Gastroesophageal sphincter (tissue), 3 donors: ENCODE measurements at regions not wholly inside any gene's neighbourhood (a gene's known extent, or its start where the extent isn't known, plus 50 kb on each side); places are given as distances from the start of the nearest gene placed in this dataset.

Experiments used
- EP300 ChIP-seq: sonication (generic); formaldehyde crosslinking; IDR thresholded peaks from one replicate; pipeline ENCODE4 v1.6.1; 2017; ENCODE audit warnings: antibody characterized with exemption, mild to moderate bottlenecking
- POLR2A ChIP-seq, 2 donors: fragments of 450-650 bp; IDR thresholded peaks; one replicate each; pipeline ENCODE4 v1.6.1; 2017; ENCODE audit warnings: antibody characterized with exemption in 2 of 2, mild to moderate bottlenecking in 2 of 2, moderate library complexity in 1 of 2
- POLR2AphosphoS5 ChIP-seq: sonication (generic); formaldehyde crosslinking; IDR thresholded peaks from one replicate; pipeline ENCODE4 v1.6.1; 2017; ENCODE audit warnings: antibody characterized with exemption
- TF ChIP-seq, protein P1 (sequence below), 4 experiments: fragments of 200-600 bp in 2 of 4; fragments of 450-650 bp in 2 of 4; sonication (generic) in 1 of 4; IDR thresholded peaks; one replicate each; pipeline ENCODE4 v1.5.1; 2017 to 2019; ENCODE audit warnings: antibody characterized with exemption in 4 of 4, mild to moderate bottlenecking in 2 of 4, moderate library complexity in 2 of 4

DNA sequence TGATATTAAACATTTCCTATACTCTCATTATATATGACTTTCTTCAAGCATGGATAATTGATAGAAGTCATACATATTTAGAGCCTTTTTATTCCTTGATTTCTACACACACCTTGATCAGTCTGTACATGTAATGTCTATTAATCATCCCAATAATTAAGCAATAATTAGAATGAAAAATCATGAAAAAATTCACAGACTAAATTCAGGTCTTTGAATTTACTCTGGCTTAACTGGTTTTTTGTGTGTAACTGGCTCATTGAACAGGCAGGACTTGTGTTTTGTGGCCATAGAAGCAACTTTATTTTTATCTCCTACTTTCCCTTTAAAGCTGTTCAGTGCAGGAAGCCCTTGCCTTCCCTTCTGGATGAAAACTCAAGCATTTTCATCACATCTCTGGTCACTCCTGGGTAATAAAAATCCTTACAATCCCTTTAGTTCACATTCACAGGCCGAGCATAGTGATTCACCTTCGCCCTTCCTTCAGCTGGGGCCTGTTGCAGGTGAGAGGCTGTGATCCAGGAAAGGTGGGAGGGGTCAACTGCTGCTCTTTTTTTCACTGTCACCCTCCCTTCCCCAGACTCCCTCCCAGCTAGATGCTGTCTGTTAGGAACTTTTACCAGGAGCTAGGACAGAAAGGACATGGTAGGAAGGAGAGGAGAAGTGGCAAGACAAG is 58.0 kb upstream of the ITSN2 start:
- TF ChIP-seq, protein P1, sequence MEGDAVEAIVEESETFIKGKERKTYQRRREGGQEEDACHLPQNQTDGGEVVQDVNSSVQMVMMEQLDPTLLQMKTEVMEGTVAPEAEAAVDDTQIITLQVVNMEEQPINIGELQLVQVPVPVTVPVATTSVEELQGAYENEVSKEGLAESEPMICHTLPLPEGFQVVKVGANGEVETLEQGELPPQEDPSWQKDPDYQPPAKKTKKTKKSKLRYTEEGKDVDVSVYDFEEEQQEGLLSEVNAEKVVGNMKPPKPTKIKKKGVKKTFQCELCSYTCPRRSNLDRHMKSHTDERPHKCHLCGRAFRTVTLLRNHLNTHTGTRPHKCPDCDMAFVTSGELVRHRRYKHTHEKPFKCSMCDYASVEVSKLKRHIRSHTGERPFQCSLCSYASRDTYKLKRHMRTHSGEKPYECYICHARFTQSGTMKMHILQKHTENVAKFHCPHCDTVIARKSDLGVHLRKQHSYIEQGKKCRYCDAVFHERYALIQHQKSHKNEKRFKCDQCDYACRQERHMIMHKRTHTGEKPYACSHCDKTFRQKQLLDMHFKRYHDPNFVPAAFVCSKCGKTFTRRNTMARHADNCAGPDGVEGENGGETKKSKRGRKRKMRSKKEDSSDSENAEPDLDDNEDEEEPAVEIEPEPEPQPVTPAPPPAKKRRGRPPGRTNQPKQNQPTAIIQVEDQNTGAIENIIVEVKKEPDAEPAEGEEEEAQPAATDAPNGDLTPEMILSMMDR (IDR thresholded peaks at IDR 0.05) = no peak
- no peak for TF ChIP-seq POLR2A (IDR thresholded peaks at IDR 0.05)
- TF ChIP-seq EP300 = no peak
- TF ChIP-seq POLR2AphosphoS5 = no peak
